B cell (primary cell): ENCODE measurements at regions not wholly inside any gene's neighbourhood (a gene's known extent, or its start where the extent isn't known, plus 50 kb on each side); places are given as distances from the start of the nearest gene placed in this dataset.

Source experiments
- ATAC-seq: fragments of 200-7000 bp; cut with Tn5 transposase; one replicate; pipeline ENCODE4 v1.10.0; 2021; ENCODE audit warnings: low read depth, mild to moderate bottlenecking, moderate number of reproducible peaks, moderate library complexity
- CTCF ChIA-PET: fragments of 350-600 bp; sonication (Branson Sonifier 250); formaldehyde crosslinking; loops from one replicate; lab custom pipeline; 2021; ENCODE audit warnings: antibody characterized with exemption, inconsistent platforms; lab: Charles Lee
- POLR2A ChIA-PET: fragments of 350-600 bp; sonication (Branson Sonifier 250); formaldehyde crosslinking; loops from one replicate; lab custom pipeline; 2021; ENCODE audit warnings: antibody characterized with exemption; lab: Charles Lee
- DNase-seq: peaks from one replicate; pipeline ENCODE4 v3.0.0; 2013
- H2AFZ ChIP-seq: 2 replicates; pipeline ENCODE4 v1.6.1; 2012; ENCODE audit warnings: mild to moderate bottlenecking, low read depth, low read length; ENCODE audit not compliant: insufficient read depth, poor library complexity, severe bottlenecking
- H3K27ac ChIP-seq, 2 donors: 1 replicate in 1 of 2; 2 replicates in 1 of 2; pipeline ENCODE4 v1.5.1; 2012 to 2013; ENCODE audit warnings: low read length in 2 of 2, mild to moderate bottlenecking in 2 of 2, moderate library complexity in 1 of 2
- H3K27me3 ChIP-seq, 4 experiments: fragments of 200-600 bp in 1 of 4; sonication (generic) in 1 of 4; replicated peaks in 1 of 4; 1 replicate in 2 of 4; 2 replicates in 2 of 4; pipeline versions ENCODE4 v1.6.1 to v1.7.0; 2013 to 2016; ENCODE audit warnings: low read length in 3 of 4, mild to moderate bottlenecking in 2 of 4, mixed read lengths in 1 of 4, moderate library complexity in 1 of 4; ENCODE audit not compliant: insufficient read depth in 4 of 4, control insufficient read depth in 3 of 4; ENCODE audit errors: control extremely low read depth in 1 of 4
- H3K36me3 ChIP-seq, 2 experiments: replicated peaks in 1 of 2; 1 replicate in 1 of 2; 2 replicates in 1 of 2; pipeline versions ENCODE4 v1.6.1 to v1.7.1; 2013; ENCODE audit warnings: low read length in 1 of 2; ENCODE audit not compliant: insufficient read depth in 2 of 2, control insufficient read depth in 1 of 2; ENCODE audit errors: control extremely low read depth in 1 of 2, extremely low read depth in 1 of 2
- H3K4me1 ChIP-seq, 2 donors: fragments of 200-600 bp in 1 of 2; sonication (generic) in 1 of 2; 1 replicate in 1 of 2; 2 replicates in 1 of 2; pipeline versions ENCODE4 v1.5.1 to v1.6.1; 2013 to 2017; ENCODE audit warnings: low read length in 2 of 2; ENCODE audit not compliant: control insufficient read depth in 2 of 2, insufficient read depth in 2 of 2
- H3K4me2 ChIP-seq: replicated peaks from 2 replicates; pipeline ENCODE3; 2012; ENCODE audit warnings: mild to moderate bottlenecking, low read depth, low read length; ENCODE audit not compliant: poor library complexity, severe bottlenecking
- H3K4me3 ChIP-seq, 5 experiments: fragments of 200-600 bp in 1 of 5; sonication (generic) in 1 of 5; 1 replicate in 3 of 5; 2 replicates in 2 of 5; pipeline versions ENCODE4 v1.5.1 to v1.7.0; 2011 to 2016; ENCODE audit warnings: low read length in 4 of 5, mild to moderate bottlenecking in 4 of 5, low read depth in 2 of 5, control low read depth in 1 of 5, moderate library complexity in 1 of 5; ENCODE audit not compliant: insufficient read depth in 1 of 5; ENCODE audit errors: control extremely low read depth in 1 of 5, extremely low read depth in 1 of 5
- H3K79me2 ChIP-seq: fragments of 200-600 bp; sonication (generic); one replicate; pipeline ENCODE4 v1.6.0; 2016; ENCODE audit warnings: low read length; ENCODE audit not compliant: control insufficient read depth, insufficient read depth
- H3K9ac ChIP-seq: fragments of 200-600 bp; sonication (generic); 2 replicates; pipeline ENCODE4 v1.6.1; 2017; ENCODE audit warnings: mild to moderate bottlenecking, low read length, moderate library complexity
- H3K9me3 ChIP-seq, 3 donors: one replicate each; pipeline versions ENCODE4 v1.6.1 to v1.7.1; 2013; ENCODE audit warnings: low read length in 2 of 3; ENCODE audit not compliant: control insufficient read depth in 2 of 3, insufficient read depth in 1 of 3; ENCODE audit errors: control extremely low read depth in 1 of 3
- H4K20me1 ChIP-seq: 2 replicates; pipeline ENCODE4 v1.6.0; 2012; ENCODE audit warnings: mild to moderate bottlenecking, low read length; ENCODE audit not compliant: insufficient read depth, control insufficient read depth, poor library complexity, severe bottlenecking
- H3K27ac Mint-ChIP-seq: one replicate; pipeline ENCODE4 v1.8.0; 2021; ENCODE audit warnings: mixed read lengths
- H3K27me3 Mint-ChIP-seq: one replicate; pipeline ENCODE4 v1.8.0; 2021; ENCODE audit warnings: mixed read lengths
- H3K4me1 Mint-ChIP-seq: one replicate; pipeline ENCODE4 v1.8.0; 2021; ENCODE audit warnings: mixed read lengths
- H3K4me3 Mint-ChIP-seq: one replicate; pipeline ENCODE4 v1.8.0; 2021; ENCODE audit warnings: mixed read lengths
- H3K9me3 Mint-ChIP-seq: one replicate; pipeline ENCODE4 v1.8.0; 2022; ENCODE audit warnings: mixed read lengths; ENCODE audit not compliant: insufficient read depth
- EZH2 ChIP-seq: IDR thresholded peaks from 2 replicates; pipeline ENCODE4 v1.6.1; 2012; ENCODE audit warnings: borderline replicate concordance, low read depth, mild to moderate bottlenecking, moderate library complexity, low read length; ENCODE audit not compliant: insufficient read depth, poor library complexity, severe bottlenecking
- WGBS: methylation state at CpG from one replicate; pipeline ENCODE4 v1.1.5; 2013; ENCODE audit warnings: missing lambda C conversion rate; ENCODE audit not compliant: insufficient coverage; 5-methylcytosine and 5-hydroxymethylcytosine counted together
- intact Hi-C: fragments of 100-400 bp; cut with micrococcal nuclease; formaldehyde crosslinking; loops from one replicate; pipeline ENCODE4 v1.10.0; 2022
- TF ChIP-seq, protein P1 (sequence below): fragments of 200-600 bp; IDR thresholded peaks from one replicate; pipeline ENCODE4 v1.8.0; 2022; ENCODE audit warnings: antibody characterized with exemption, mild to moderate bottlenecking

DNA sequence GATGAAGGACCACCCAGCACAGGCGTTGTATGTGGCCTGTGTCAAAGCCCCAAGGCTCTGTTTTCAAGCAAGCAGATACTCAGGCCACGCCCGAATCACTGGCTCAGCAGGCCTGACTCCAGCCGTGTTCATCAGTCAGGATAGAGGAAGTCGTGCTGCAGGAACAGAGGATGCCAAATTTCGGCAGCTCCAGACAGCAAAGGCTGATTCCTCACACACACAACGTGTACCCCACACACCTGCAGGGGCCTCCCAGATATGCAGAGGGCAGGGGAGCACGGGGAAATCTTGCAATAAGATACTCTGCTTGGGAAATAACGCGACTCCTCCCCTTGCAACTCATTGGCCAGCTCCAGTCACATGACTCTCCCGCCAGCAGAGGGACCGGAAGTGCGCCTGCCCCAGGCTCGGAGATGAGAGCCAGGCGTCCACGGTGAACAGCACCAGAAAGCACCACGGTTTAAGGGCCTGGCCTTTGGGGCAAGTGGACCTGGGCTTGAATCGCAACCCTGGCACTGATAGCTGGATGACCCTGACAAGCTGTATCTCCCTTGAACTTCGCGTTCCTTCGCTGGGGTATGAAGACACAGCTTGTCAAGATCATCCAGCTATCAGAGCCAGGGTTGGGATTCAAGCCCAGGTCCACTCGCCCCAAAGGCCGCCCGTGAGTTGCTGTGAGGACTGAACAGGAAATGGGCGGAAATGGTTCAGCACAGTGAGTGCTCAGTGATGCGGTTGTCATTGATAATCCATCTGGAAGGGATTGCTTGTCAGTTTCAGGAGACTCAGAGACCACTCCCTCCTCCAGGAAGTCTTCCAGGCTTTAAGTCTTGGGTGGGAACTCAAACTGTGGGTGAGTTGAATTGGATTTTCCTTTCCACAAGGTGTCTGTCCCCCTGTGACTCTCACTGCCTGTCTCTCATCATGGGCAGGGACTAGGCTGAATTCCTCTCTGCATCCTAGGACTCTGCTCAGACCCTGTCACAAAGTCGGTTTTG lies 88.5 kb downstream of the MYEOV start:
- no peaks in the 10 kb centered on the region for H3K4me1 ChIP-seq
- H3K79me2 ChIP-seq, result no peaks in the 10 kb centered on the region
- no peak overlapping the region for H2AFZ ChIP-seq
- H3K9me3 Mint-ChIP-seq, result no peaks in the 10 kb centered on the region
- POLR2A ChIA-PET, result no interaction called here
- H3K4me1 Mint-ChIP-seq, result no peaks in the 10 kb centered on the region
- H3K9me3 ChIP-seq, result peaks cover 0 to 15% (median 2%) of the 10 kb centered on the region in 3 donors
- H3K27me3 Mint-ChIP-seq, result no peaks in the 10 kb centered on the region
- H4K20me1 ChIP-seq, result no peaks in the 10 kb centered on the region
- H3K27ac Mint-ChIP-seq, result peak overlapping the region; percentile 15
- peak; percentile 41 for ATAC-seq
- intact Hi-C loops, result no loop called here
- no peaks in the 10 kb centered on the region for H3K27me3 ChIP-seq
- H3K4me3 Mint-ChIP-seq, result peak overlapping the region; percentile 53
- H3K4me3 ChIP-seq, result peak overlapping the region in 1 of 5 experiments; percentile 7
- WGBS, result 86% methylated on average over 27 of the region's 27 CpGs
- CTCF ChIA-PET, result no interaction called here
- TF ChIP-seq EZH2, result no peak
- TF ChIP-seq, protein P1, sequence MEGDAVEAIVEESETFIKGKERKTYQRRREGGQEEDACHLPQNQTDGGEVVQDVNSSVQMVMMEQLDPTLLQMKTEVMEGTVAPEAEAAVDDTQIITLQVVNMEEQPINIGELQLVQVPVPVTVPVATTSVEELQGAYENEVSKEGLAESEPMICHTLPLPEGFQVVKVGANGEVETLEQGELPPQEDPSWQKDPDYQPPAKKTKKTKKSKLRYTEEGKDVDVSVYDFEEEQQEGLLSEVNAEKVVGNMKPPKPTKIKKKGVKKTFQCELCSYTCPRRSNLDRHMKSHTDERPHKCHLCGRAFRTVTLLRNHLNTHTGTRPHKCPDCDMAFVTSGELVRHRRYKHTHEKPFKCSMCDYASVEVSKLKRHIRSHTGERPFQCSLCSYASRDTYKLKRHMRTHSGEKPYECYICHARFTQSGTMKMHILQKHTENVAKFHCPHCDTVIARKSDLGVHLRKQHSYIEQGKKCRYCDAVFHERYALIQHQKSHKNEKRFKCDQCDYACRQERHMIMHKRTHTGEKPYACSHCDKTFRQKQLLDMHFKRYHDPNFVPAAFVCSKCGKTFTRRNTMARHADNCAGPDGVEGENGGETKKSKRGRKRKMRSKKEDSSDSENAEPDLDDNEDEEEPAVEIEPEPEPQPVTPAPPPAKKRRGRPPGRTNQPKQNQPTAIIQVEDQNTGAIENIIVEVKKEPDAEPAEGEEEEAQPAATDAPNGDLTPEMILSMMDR, result no peak
- no peak overlapping the region for H3K9ac ChIP-seq
- peak overlapping the region; percentile 3 for H3K4me2 ChIP-seq
- no peaks in the 10 kb centered on the region for H3K36me3 ChIP-seq
- no peak overlapping the region for H3K27ac ChIP-seq
- DNase-seq, result peak; percentile 46
